Immature natural killer cell (primary cell): ENCODE measurements at regions not wholly inside any gene's neighbourhood (a gene's known extent, or its start where the extent isn't known, plus 50 kb on each side); places are given as distances from the start of the nearest gene placed in this dataset.
A peak's percentile ranks its signal among the peaks of the same experiment; 100 is the strongest.

ENCODE experiments used
- DNase-seq, 3 donors: peaks; one replicate each; pipeline ENCODE4 v3.0.0; 2022; ENCODE audit warnings: mixed read lengths in 1 of 3
- H3K27ac Mint-ChIP-seq, 6 donors: one replicate each; pipeline ENCODE4 v1.8.0; 2020; ENCODE audit warnings: mixed read lengths in 6 of 6, mild to moderate bottlenecking in 5 of 6, inconsistent platforms in 4 of 6, moderate library complexity in 3 of 6
- H3K27me3 Mint-ChIP-seq, 3 donors: one replicate each; pipeline ENCODE4 v1.8.0; 2020 to 2021; ENCODE audit warnings: low read depth in 3 of 3, mild to moderate bottlenecking in 3 of 3, mixed read lengths in 3 of 3, moderate library complexity in 3 of 3, inconsistent platforms in 1 of 3
- H3K36me3 Mint-ChIP-seq, 3 donors: one replicate each; pipeline ENCODE4 v1.8.0; 2020; ENCODE audit warnings: mixed read lengths in 3 of 3, inconsistent platforms in 2 of 3, mild to moderate bottlenecking in 2 of 3
- H3K4me1 Mint-ChIP-seq, 2 donors: one replicate each; pipeline ENCODE4 v1.8.0; 2020; ENCODE audit warnings: inconsistent platforms in 2 of 2, mild to moderate bottlenecking in 2 of 2, mixed read lengths in 2 of 2, moderate library complexity in 1 of 2
- H3K4me3 Mint-ChIP-seq, 5 donors: one replicate each; pipeline ENCODE4 v1.8.0; 2020; ENCODE audit warnings: mild to moderate bottlenecking in 5 of 5, mixed read lengths in 5 of 5, inconsistent platforms in 3 of 5, moderate library complexity in 3 of 5
- H3K9me3 Mint-ChIP-seq, 6 donors: one replicate each; pipeline ENCODE4 v1.8.0; 2020; ENCODE audit warnings: mild to moderate bottlenecking in 6 of 6, mixed read lengths in 6 of 6, inconsistent platforms in 4 of 6, moderate library complexity in 3 of 6

DNA sequence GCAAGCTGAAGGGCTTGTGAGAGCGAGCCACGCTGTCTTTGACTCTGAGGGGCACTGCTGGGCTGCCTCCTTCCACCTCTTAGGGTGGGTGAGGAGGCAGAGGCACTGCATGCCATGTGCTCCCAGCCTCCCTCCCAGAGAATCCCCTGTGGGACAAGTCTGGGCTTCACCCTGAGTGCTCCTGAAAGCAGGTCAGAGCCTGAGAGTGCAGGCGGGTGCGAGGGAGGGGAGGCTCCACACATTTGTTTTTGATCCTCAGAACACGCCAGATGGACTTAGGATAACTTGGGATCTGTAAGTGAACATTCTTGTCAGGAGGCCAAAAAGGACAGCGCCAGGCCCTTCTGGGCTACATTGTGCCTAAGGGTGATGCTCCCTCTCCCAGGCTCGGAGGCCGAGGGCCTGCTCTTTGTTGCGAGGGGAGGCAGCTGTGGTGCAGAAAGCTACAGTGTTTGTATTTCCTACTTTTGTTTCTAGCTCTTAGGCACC lies 155.4 kb downstream of the TMX1 start:
- no peak overlapping the region for H3K4me3 Mint-ChIP-seq
- H3K36me3 Mint-ChIP-seq, result no peaks in the 10 kb centered on the region
- H3K9me3 Mint-ChIP-seq, result peaks cover 0 to 2% (median 0%) of the 10 kb centered on the region in 6 donors
- no peak overlapping the region for H3K27ac Mint-ChIP-seq
- peaks cover 0 to 4% (median 2%) of the 10 kb centered on the region in 3 donors for H3K27me3 Mint-ChIP-seq
- H3K4me1 Mint-ChIP-seq, result no peaks in the 10 kb centered on the region
- DNase-seq, result no peak

DNA sequence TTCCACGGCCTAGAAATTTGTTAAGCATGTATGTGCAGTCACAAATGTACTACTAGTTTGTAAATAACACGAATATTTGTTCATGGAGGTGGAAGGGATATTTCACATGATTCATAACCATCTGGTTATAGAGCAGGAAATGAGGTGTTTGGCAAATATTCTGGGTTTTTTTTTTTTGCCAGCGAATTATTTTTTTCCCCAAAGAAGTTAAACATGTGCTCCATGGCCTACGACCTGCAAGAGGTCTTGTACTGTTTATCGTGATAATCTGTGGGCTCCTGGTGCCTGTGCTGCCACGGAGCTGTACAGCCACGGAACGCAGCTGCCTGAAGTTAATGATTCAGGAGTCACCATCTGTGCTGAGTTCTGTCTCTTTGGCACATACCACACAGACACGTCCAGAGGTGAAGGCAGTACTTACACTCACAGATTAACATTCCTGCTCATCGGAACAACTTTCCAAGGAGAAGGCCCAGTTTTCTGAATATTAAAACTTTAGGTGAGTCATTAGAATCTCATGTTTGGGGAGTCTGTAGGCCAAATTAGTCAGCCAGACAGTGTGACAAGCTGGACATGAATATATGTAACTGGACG lies 156.3 kb downstream of the TMX1 start:
- H3K9me3 Mint-ChIP-seq, result peaks cover 0 to 2% (median 0%) of the 10 kb centered on the region in 6 donors
- no peaks in the 10 kb centered on the region for H3K4me1 Mint-ChIP-seq
- no peak overlapping the region for H3K4me3 Mint-ChIP-seq
- DNase-seq, result no peak
- peaks cover 0 to 2% (median 2%) of the 10 kb centered on the region in 3 donors for H3K27me3 Mint-ChIP-seq
- no peak overlapping the region for H3K27ac Mint-ChIP-seq
- no peaks in the 10 kb centered on the region for H3K36me3 Mint-ChIP-seq

DNA sequence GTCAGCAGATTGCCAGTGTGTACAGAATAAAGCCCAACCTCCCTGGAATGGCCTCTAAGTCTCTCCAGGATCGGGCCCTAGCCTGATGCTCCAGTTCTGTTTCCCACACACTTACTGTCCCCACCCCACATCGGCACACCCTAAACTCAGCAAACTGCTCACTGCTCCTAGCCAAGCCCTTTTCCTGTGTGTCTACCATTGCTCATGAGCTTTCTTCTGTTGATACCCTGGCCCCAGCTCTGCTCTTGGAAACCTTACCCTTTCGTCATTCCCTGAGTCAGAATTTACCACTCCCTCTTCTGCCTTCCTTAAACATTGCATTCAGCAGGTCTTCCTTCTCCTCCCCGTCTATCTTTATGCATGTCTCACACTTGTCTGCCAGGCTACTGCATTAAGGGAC lies 158.9 kb downstream of the TMX1 start:
- Mint-ChIP-seq H3K9me3 (peaks cover 0 to 2% (median 0%) of the 10 kb centered on the region in 6 donors), H3K4me1 (no peaks in the 10 kb centered on the region), H3K27ac (no peak overlapping the region)

DNA sequence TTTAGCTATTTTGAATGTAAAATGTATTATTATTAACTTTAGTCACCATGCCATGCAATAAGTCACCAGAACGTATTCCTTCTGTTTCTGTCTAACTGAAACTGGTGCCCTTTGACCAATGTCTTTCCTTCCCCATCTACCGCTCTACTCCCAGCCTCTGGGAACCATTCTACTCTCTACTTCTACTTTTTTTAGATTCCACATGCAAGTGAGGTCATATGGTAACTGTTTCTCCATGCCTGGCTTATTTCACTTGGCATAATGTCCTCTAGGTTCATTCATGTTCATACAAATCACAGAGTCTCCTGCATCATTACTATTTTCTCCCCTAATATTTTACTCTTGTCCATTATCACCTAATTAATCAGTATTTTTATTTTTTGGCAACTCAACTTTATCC lies 160.1 kb downstream of the TMX1 start:
- no peaks in the 10 kb centered on the region for H3K4me1 Mint-ChIP-seq
- no peak overlapping the region for H3K27ac Mint-ChIP-seq
- H3K27me3 Mint-ChIP-seq, result peaks cover 2 to 7% (median 5%) of the 10 kb centered on the region in 3 donors
- no peak overlapping the region for H3K4me3 Mint-ChIP-seq
- peaks cover 0 to 2% (median 0%) of the 10 kb centered on the region in 6 donors for H3K9me3 Mint-ChIP-seq
- DNase-seq, result no peak
- H3K36me3 Mint-ChIP-seq, result no peaks in the 10 kb centered on the region

More for the DNA sequence above, 158.9 kb downstream of the TMX1 start:
- H3K36me3 Mint-ChIP-seq, result no peaks in the 10 kb centered on the region
- H3K4me3 Mint-ChIP-seq, result no peak overlapping the region
- H3K27me3 Mint-ChIP-seq, result peaks cover 2 to 7% (median 2%) of the 10 kb centered on the region in 3 donors
- DNase-seq, result no peak

- H3K27me3 Mint-ChIP-seq, result peaks cover 2 to 11% (median 5%) of the 10 kb centered on the region in 3 donors
- H3K36me3 Mint-ChIP-seq, result no peaks in the 10 kb centered on the region
- no peak for DNase-seq
- no peak overlapping the region for H3K4me3 Mint-ChIP-seq
- no peak overlapping the region for H3K27ac Mint-ChIP-seq
- H3K4me1 Mint-ChIP-seq, result no peaks in the 10 kb centered on the region
- peaks cover 0 to 2% (median 0%) of the 10 kb centered on the region in 6 donors for H3K9me3 Mint-ChIP-seq
These were observed 161.2 kb downstream of the TMX1 start for GRCh38 chr14:51401272-51401671.

DNA sequence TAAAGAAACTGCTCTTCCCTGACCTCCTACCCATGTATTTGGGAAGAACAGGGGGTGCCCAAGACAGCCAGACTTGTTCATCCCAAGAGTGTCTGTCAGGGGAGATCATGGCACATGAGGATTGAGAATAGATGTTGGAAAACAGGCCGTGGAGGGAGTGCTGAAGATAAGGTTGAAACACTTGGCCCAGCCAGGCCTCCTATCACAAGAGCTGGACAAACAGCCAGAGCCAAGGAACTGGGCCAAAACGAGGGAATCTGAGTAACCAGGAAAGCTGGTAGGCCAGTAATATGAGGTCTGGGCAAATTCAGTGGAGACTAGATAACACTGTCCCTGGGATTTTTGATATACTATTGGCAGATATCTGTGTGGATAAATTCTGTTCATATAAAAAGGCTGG lies 161.7 kb downstream of the TMX1 start:
- Mint-ChIP-seq H3K4me3 (no peak overlapping the region), H3K36me3 (no peaks in the 10 kb centered on the region), H3K27me3 (peaks cover 2 to 11% (median 5%) of the 10 kb centered on the region in 3 donors)

GRCh38 chr14:51410897-51411296 lies 170.8 kb downstream of the TMX1 start:
- Mint-ChIP-seq H3K4me3 (no peak overlapping the region), H3K27me3 (peaks cover 8 to 14% (median 10%) of the 10 kb centered on the region in 3 donors), H3K9me3 (peaks cover 0 to 6% (median 6%) of the 10 kb centered on the region in 6 donors), H3K36me3 (no peaks in the 10 kb centered on the region), H3K27ac (no peak overlapping the region), H3K4me1 (no peaks in the 10 kb centered on the region)
- DNase-seq, result no peak

More for the DNA sequence above, 161.7 kb downstream of the TMX1 start:
- Mint-ChIP-seq H3K9me3 (peaks cover 0 to 2% (median 0%) of the 10 kb centered on the region in 6 donors), H3K27ac (no peak overlapping the region), H3K4me1 (no peaks in the 10 kb centered on the region)
- no peak for DNase-seq

- Mint-ChIP-seq H3K27me3 (peaks cover 1 to 11% (median 10%) of the 10 kb centered on the region in 3 donors), H3K27ac (peak overlapping the region; percentile 71 to 94 (median 88)), H3K9me3 (peaks cover 22 to 52% (median 31%) of the 10 kb centered on the region in 6 donors), H3K4me1 (peaks cover 13 to 16% of the 10 kb centered on the region in 2 donors), H3K36me3 (peaks cover 0 to 3% (median 3%) of the 10 kb centered on the region in 3 donors), H3K4me3 (peak overlapping the region; percentile 10 to 63 (median 48))
- peak; percentile 33 to 58 (median 40) for DNase-seq
These were observed 179.6 kb downstream of the TMX1 start for GRCh38 chr14:51419685-51420084.

DNA sequence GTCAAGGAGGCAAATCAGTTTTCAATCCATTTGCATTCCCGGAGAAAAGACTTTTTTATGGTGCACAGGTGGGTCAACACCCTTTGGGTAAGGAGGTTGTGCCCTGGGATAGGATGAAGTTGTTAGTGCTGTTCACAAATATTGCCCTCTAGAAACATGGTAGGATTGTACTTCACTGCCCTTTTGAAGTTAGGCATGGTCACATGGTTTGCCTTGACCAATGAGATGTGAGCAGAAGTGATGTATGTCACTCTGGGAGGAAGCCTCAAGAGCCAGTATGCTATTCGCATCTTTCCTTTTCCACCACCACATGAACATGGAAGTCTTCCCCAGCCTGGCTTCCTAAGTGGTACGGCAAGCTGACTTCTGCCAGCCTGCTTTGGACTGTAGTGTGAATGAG lies 182.7 kb downstream of the TMX1 start:
- Mint-ChIP-seq H3K4me3 (no peak overlapping the region), H3K27me3 (peaks cover 3 to 6% (median 3%) of the 10 kb centered on the region in 3 donors), H3K36me3 (peaks cover 0 to 3% (median 2%) of the 10 kb centered on the region in 3 donors), H3K27ac (no peak overlapping the region), H3K9me3 (peaks cover 15 to 36% (median 27%) of the 10 kb centered on the region in 6 donors), H3K4me1 (peaks cover 13 to 16% of the 10 kb centered on the region in 2 donors)
- no peak for DNase-seq

GRCh38 chr14:51424041-51424440 lies 184.0 kb downstream of the TMX1 start:
- Mint-ChIP-seq H3K4me1 (peaks cover 13 to 16% of the 10 kb centered on the region in 2 donors), H3K9me3 (peaks cover 12 to 30% (median 23%) of the 10 kb centered on the region in 6 donors), H3K27ac (no peak overlapping the region), H3K27me3 (peaks cover 3 to 6% (median 5%) of the 10 kb centered on the region in 3 donors), H3K36me3 (peaks cover 0 to 3% (median 0%) of the 10 kb centered on the region in 3 donors), H3K4me3 (no peak overlapping the region)
- no peak for DNase-seq

DNA sequence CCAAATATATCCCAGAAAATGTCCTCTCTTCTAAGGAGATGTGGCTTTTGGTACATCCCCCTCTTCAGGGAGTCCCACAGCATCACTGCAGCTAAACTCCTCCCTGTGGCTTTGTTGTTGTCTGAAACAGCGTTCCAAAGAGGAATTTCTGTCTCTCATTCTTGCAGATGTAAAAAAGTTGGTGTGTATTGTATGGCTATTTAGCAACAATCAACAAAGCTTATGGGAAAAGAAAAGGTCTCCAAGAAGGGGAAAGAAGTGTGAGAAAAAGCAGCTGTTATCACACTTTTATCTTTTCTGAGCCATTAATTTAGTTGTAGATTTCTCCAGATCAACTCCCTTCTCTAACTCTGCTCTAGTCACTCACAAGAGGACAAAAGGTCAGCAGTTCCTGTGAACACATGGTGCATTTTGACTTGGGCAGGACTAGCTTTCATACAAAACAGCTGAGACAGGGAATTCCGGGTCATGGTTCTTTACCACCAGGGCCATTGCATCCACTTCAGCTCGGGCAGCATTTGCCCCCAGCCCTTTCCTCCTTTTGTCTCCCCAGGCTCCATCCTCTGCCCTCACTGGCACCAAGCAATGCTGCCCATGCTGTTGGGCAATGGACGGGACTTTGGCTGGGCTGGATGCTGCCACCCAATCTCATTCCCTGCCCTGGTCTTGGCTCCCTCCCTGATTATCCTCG lies 184.7 kb downstream of the TMX1 start:
- Mint-ChIP-seq H3K4me3 (no peak overlapping the region), H3K9me3 (peaks cover 6 to 24% (median 16%) of the 10 kb centered on the region in 6 donors), H3K27me3 (peaks cover 3 to 9% (median 4%) of the 10 kb centered on the region in 3 donors), H3K4me1 (peaks cover 8 to 12% of the 10 kb centered on the region in 2 donors), H3K36me3 (peaks cover 0 to 3% (median 0%) of the 10 kb centered on the region in 3 donors), H3K27ac (no peak overlapping the region)
- no peak for DNase-seq

- Mint-ChIP-seq H3K4me3 (no peak overlapping the region), H3K27ac (no peak overlapping the region), H3K27me3 (peaks cover 0 to 10% (median 4%) of the 10 kb centered on the region in 3 donors), H3K9me3 (peaks cover 0 to 4% (median 0%) of the 10 kb centered on the region in 6 donors), H3K4me1 (no peaks in the 10 kb centered on the region), H3K36me3 (no peaks in the 10 kb centered on the region)
- no peak for DNase-seq
These were observed 188.9 kb downstream of the TMX1 start for GRCh38 chr14:51428981-51429380.

GRCh38 chr14:51430079-51430478 lies 190.0 kb downstream of the TMX1 start:
- H3K4me1 Mint-ChIP-seq, result no peaks in the 10 kb centered on the region
- peaks cover 0 to 4% (median 0%) of the 10 kb centered on the region in 6 donors for H3K9me3 Mint-ChIP-seq
- peaks cover 0 to 9% (median 9%) of the 10 kb centered on the region in 3 donors for H3K27me3 Mint-ChIP-seq
- H3K4me3 Mint-ChIP-seq, result no peak overlapping the region
- no peak overlapping the region for H3K27ac Mint-ChIP-seq
- H3K36me3 Mint-ChIP-seq, result no peaks in the 10 kb centered on the region
- no peak for DNase-seq

GRCh38 chr14:51430633-51431032 lies 190.6 kb downstream of the TMX1 start:
- H3K36me3 Mint-ChIP-seq, result no peaks in the 10 kb centered on the region
- H3K27me3 Mint-ChIP-seq, result peaks cover 2 to 11% (median 9%) of the 10 kb centered on the region in 3 donors
- no peak overlapping the region for H3K4me3 Mint-ChIP-seq
- DNase-seq, result no peak
- no peak overlapping the region for H3K27ac Mint-ChIP-seq
- no peaks in the 10 kb centered on the region for H3K4me1 Mint-ChIP-seq
- H3K9me3 Mint-ChIP-seq, result peaks cover 0 to 4% (median 0%) of the 10 kb centered on the region in 6 donors
